Panc1 (cell line): ENCODE measurements at regions not wholly inside any gene's neighbourhood (a gene's known extent, or its start where the extent isn't known, plus 50 kb on each side); places are given as distances from the start of the nearest gene placed in this dataset.

Experiments used
- ATAC-seq: fragments of 200-7000 bp; cut with Tn5 transposase; 2 replicates; pipeline ENCODE4 v1.9.1; 2020; ENCODE audit warnings: mild to moderate bottlenecking, moderate library complexity
- BruUV-seq: library from RNA; stranded (reverse); fragments of 400-500 nt; replicated peaks from 2 replicates; lab custom pipeline; 2021; lab: Mats Ljungman, UMichigan
- CTCF ChIA-PET: fragments of 300-600 bp; sonication (Branson Sonifier 250); formaldehyde crosslinking; loops from one replicate; lab custom pipeline; 2022; ENCODE audit warnings: antibody characterized with exemption; lab: Charles Lee
- POLR2A ChIA-PET: fragments of 300-600 bp; sonication (Branson Sonifier 250); formaldehyde crosslinking; loops from one replicate; lab custom pipeline; 2022; ENCODE audit warnings: antibody characterized with exemption; lab: Charles Lee
- DNase-seq: peaks from one replicate; pipeline ENCODE4 v3.0.0-alpha.2; 2010; ENCODE audit warnings: low read depth, low spot score
- H3K27ac ChIP-seq: 2 replicates; pipeline ENCODE4 v1.5.1; 2011; ENCODE audit warnings: mild to moderate bottlenecking, low read length, inconsistent platforms
- H3K27me3 ChIP-seq: fragments of 200-500 bp; sonication (Bioruptor generic); 2 replicates; pipeline ENCODE4 v1.6.0; 2014; ENCODE audit warnings: low read length, inconsistent platforms; ENCODE audit not compliant: control insufficient read depth, insufficient read depth
- H3K36me3 ChIP-seq: fragments of 200-500 bp; sonication (Bioruptor generic); 2 replicates; pipeline ENCODE4 v1.5.1; 2014; ENCODE audit warnings: inconsistent platforms, mild to moderate bottlenecking, low read length, moderate library complexity; ENCODE audit not compliant: control insufficient read depth, insufficient read depth
- H3K4me1 ChIP-seq: 2 replicates; pipeline ENCODE4 v1.5.1; 2011; ENCODE audit warnings: inconsistent platforms, mild to moderate bottlenecking, low read length, moderate library complexity; ENCODE audit not compliant: control insufficient read depth, insufficient read depth
- H3K4me3 ChIP-seq, 2 experiments: 2 replicates each; pipeline ENCODE4 v1.5.1; 2011 to 2012; ENCODE audit warnings: low read depth in 2 of 2, low read length in 2 of 2, mild to moderate bottlenecking in 2 of 2, inconsistent platforms in 1 of 2, moderate library complexity in 1 of 2
- H3K9me3 ChIP-seq: fragments of 200-500 bp; sonication (Bioruptor generic); 2 replicates; pipeline ENCODE4 v1.5.1; 2014; ENCODE audit warnings: low read depth, mild to moderate bottlenecking, inconsistent platforms, low read length, moderate library complexity; ENCODE audit not compliant: control insufficient read depth, insufficient read depth
- POLR2AphosphoS5 ChIP-seq: IDR thresholded peaks from 2 replicates; pipeline ENCODE4 v1.6.1; 2012; ENCODE audit warnings: mild to moderate bottlenecking, low read depth, low read length, moderate library complexity
- SIN3A ChIP-seq: IDR thresholded peaks from 2 replicates; pipeline ENCODE4 v1.6.1; 2012; ENCODE audit warnings: low read depth, mild to moderate bottlenecking, low read length, moderate library complexity, borderline replicate concordance; ENCODE audit not compliant: insufficient read depth
- TCF7L2 ChIP-seq: IDR thresholded peaks from 2 replicates; pipeline ENCODE4 v1.6.1; 2011; ENCODE audit warnings: mild to moderate bottlenecking, low read depth, low read length, inconsistent platforms
- in situ Hi-C: cut with HindIII; loops from 2 replicates; pipeline ENCODE4 v1.10.0; 2016; ENCODE audit warnings: low sequenced_read_pairs, low pct_unique_long_range_greater_than_20kb
- intact Hi-C: fragments of 100-400 bp; cut with micrococcal nuclease; formaldehyde crosslinking; loops from one replicate; pipeline ENCODE4 v1.10.0; 2022; ENCODE audit not compliant: unreplicated experiment
- TF ChIP-seq, protein P1 (sequence below), 2 experiments: IDR thresholded peaks; 2 replicates each; pipeline ENCODE4 v1.6.1; 2011 to 2012; ENCODE audit warnings: low read depth in 2 of 2, control low read depth in 1 of 2, low read length in 1 of 2, mild to moderate bottlenecking in 1 of 2, moderate library complexity in 1 of 2; ENCODE audit not compliant: insufficient read depth in 1 of 2
- TF ChIP-seq, protein P2 (sequence below): fragments of 450-650 bp; IDR thresholded peaks from 2 replicates; pipeline ENCODE4 v1.5.1; 2017; ENCODE audit warnings: mild to moderate bottlenecking

GRCh38 chr5:60010328-60010727 is 116.8 kb upstream of the PDE4D start:
- TF ChIP-seq POLR2AphosphoS5, result no peak
- no peak for TF ChIP-seq SIN3A
- TF ChIP-seq, protein P1, sequence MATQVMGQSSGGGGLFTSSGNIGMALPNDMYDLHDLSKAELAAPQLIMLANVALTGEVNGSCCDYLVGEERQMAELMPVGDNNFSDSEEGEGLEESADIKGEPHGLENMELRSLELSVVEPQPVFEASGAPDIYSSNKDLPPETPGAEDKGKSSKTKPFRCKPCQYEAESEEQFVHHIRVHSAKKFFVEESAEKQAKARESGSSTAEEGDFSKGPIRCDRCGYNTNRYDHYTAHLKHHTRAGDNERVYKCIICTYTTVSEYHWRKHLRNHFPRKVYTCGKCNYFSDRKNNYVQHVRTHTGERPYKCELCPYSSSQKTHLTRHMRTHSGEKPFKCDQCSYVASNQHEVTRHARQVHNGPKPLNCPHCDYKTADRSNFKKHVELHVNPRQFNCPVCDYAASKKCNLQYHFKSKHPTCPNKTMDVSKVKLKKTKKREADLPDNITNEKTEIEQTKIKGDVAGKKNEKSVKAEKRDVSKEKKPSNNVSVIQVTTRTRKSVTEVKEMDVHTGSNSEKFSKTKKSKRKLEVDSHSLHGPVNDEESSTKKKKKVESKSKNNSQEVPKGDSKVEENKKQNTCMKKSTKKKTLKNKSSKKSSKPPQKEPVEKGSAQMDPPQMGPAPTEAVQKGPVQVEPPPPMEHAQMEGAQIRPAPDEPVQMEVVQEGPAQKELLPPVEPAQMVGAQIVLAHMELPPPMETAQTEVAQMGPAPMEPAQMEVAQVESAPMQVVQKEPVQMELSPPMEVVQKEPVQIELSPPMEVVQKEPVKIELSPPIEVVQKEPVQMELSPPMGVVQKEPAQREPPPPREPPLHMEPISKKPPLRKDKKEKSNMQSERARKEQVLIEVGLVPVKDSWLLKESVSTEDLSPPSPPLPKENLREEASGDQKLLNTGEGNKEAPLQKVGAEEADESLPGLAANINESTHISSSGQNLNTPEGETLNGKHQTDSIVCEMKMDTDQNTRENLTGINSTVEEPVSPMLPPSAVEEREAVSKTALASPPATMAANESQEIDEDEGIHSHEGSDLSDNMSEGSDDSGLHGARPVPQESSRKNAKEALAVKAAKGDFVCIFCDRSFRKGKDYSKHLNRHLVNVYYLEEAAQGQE (IDR thresholded peaks at IDR 0.05; ENCODE audit: insufficient read depth in 1 of 2, low read depth in 2 of 2, low read length in 1 of 2), result no peak
- TF ChIP-seq, protein P2, sequence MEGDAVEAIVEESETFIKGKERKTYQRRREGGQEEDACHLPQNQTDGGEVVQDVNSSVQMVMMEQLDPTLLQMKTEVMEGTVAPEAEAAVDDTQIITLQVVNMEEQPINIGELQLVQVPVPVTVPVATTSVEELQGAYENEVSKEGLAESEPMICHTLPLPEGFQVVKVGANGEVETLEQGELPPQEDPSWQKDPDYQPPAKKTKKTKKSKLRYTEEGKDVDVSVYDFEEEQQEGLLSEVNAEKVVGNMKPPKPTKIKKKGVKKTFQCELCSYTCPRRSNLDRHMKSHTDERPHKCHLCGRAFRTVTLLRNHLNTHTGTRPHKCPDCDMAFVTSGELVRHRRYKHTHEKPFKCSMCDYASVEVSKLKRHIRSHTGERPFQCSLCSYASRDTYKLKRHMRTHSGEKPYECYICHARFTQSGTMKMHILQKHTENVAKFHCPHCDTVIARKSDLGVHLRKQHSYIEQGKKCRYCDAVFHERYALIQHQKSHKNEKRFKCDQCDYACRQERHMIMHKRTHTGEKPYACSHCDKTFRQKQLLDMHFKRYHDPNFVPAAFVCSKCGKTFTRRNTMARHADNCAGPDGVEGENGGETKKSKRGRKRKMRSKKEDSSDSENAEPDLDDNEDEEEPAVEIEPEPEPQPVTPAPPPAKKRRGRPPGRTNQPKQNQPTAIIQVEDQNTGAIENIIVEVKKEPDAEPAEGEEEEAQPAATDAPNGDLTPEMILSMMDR, result no peak
- TF ChIP-seq TCF7L2, result no peak
- in situ Hi-C loops (no loop called here), intact Hi-C loops (no loop called here)
- ATAC-seq (no peak), DNase-seq (no peak)
- Histone ChIP-seq H3K36me3 (no peaks in the 10 kb centered on the region), H3K4me3 (no peak overlapping the region), H3K27me3 (no peaks in the 10 kb centered on the region), H3K27ac (no peak overlapping the region), H3K4me1 (no peaks in the 10 kb centered on the region), H3K9me3 (no peaks in the 10 kb centered on the region)
- BruUV-seq, result no TSS peak
- ChIA-PET CTCF (no interaction called here), POLR2A (no interaction called here)

DNA sequence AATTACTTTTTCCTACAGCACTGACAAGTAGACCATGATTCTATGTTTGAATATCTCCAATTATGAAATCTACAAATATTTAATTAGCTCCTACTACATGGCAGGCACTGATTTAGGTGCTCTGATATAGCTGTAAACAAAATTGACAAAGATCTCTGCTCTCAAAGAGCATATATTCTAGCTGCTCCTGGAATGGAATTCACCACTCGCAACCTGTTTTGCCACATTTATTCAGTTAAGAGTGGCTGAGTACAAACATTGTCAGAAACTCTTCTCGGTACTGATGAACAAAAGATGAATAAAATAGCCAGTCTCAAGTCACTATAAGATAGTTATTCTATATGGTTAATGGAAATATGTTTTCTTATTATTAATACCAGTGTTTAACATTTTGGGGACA is 114.2 kb upstream of the PDE4D start:
- TF ChIP-seq, protein P1 (IDR thresholded peaks at IDR 0.05; ENCODE audit: insufficient read depth in 1 of 2, low read depth in 2 of 2, low read length in 1 of 2), result no peak
- Histone ChIP-seq H3K4me1 (no peaks in the 10 kb centered on the region), H3K36me3 (no peaks in the 10 kb centered on the region), H3K9me3 (no peaks in the 10 kb centered on the region), H3K27ac (no peak overlapping the region), H3K27me3 (no peaks in the 10 kb centered on the region), H3K4me3 (no peak overlapping the region)
- CTCF ChIA-PET, result no interaction called here
- no peak for ATAC-seq
- DNase-seq, result no peak
- in situ Hi-C loops (no loop called here), intact Hi-C loops (no loop called here)
- POLR2A ChIA-PET, result no interaction called here
- BruUV-seq, result no TSS peak
